H9 (cell line): ENCODE measurements at regions not wholly inside any gene's neighbourhood (a gene's known extent, or its start where the extent isn't known, plus 50 kb on each side); places are given as distances from the start of the nearest gene placed in this dataset.

Experiments used
- DNase-seq: peaks from one replicate; pipeline ENCODE4 v3.0.0-alpha.2; 2017
- H2AFZ ChIP-seq: one replicate; pipeline ENCODE4 v1.6.1; 2013; ENCODE audit warnings: mild to moderate bottlenecking, low read length, control low read depth, moderate library complexity
- H2AK5ac ChIP-seq: 2 replicates; pipeline ENCODE4 v1.6.1; 2013; ENCODE audit warnings: low read length, control low read depth, mixed read lengths; ENCODE audit not compliant: insufficient read length
- H2BK120ac ChIP-seq: one replicate; pipeline ENCODE4 v1.6.1; 2013; ENCODE audit warnings: low read depth, mild to moderate bottlenecking, low read length, control low read depth, inconsistent platforms; ENCODE audit not compliant: poor library complexity, severe bottlenecking
- H2BK12ac ChIP-seq: 2 replicates; pipeline ENCODE4 v1.6.1; 2013; ENCODE audit warnings: low read length, control low read depth, mixed read lengths, low read depth; ENCODE audit not compliant: insufficient read length
- H2BK15ac ChIP-seq: 2 replicates; pipeline ENCODE4 v1.6.1; 2013; ENCODE audit warnings: low read depth, low read length, control low read depth
- H2BK20ac ChIP-seq: one replicate; pipeline ENCODE4 v1.6.1; 2013; ENCODE audit warnings: low read depth, mild to moderate bottlenecking, low read length, control low read depth, inconsistent platforms; ENCODE audit not compliant: poor library complexity, severe bottlenecking
- H2BK5ac ChIP-seq: 2 replicates; pipeline ENCODE4 v1.6.1; 2013; ENCODE audit warnings: low read length, control low read depth, mixed read lengths; ENCODE audit not compliant: insufficient read length
- H3K14ac ChIP-seq: 2 replicates; pipeline ENCODE4 v1.6.1; 2013; ENCODE audit warnings: low read length, control low read depth; ENCODE audit not compliant: insufficient read depth
- H3K18ac ChIP-seq: 2 replicates; pipeline ENCODE4 v1.6.1; 2013; ENCODE audit warnings: low read depth, mild to moderate bottlenecking, mixed read lengths, low read length, control low read depth; ENCODE audit not compliant: insufficient read length
- H3K23ac ChIP-seq: 2 replicates; pipeline ENCODE4 v1.6.1; 2013; ENCODE audit warnings: low read length, control low read depth, mixed read lengths, low read depth; ENCODE audit not compliant: insufficient read length
- H3K23me2 ChIP-seq: 2 replicates; pipeline ENCODE4 v1.6.1; 2013; ENCODE audit warnings: low read depth, mild to moderate bottlenecking, mixed read lengths, low read length, control low read depth; ENCODE audit not compliant: insufficient read length, poor library complexity, severe bottlenecking
- H3K27ac ChIP-seq: 2 replicates; pipeline ENCODE4 v1.5.1; 2013; ENCODE audit warnings: low read length, control low read depth, mixed read lengths, low read depth; ENCODE audit not compliant: insufficient read length
- H3K27me3 ChIP-seq: 2 replicates; pipeline ENCODE4 v1.6.1; 2013; ENCODE audit warnings: low read length, control low read depth, inconsistent platforms; ENCODE audit not compliant: insufficient read depth
- H3K4ac ChIP-seq: 2 replicates; pipeline ENCODE4 v1.6.1; 2013; ENCODE audit warnings: low read depth, mild to moderate bottlenecking, control low read depth, inconsistent platforms, low read length, moderate library complexity
- H3K4me1 ChIP-seq: 2 replicates; pipeline ENCODE4 v1.6.1; 2013; ENCODE audit warnings: low read length, control low read depth, inconsistent platforms; ENCODE audit not compliant: insufficient read depth
- H3K4me2 ChIP-seq: 2 replicates; pipeline ENCODE4 v1.6.1; 2013; ENCODE audit warnings: low read length, control low read depth, mixed read lengths; ENCODE audit not compliant: insufficient read length, insufficient read depth
- H3K56ac ChIP-seq: 2 replicates; pipeline ENCODE4 v1.6.1; 2013; ENCODE audit warnings: low read depth, mild to moderate bottlenecking, mixed read lengths, low read length, control low read depth; ENCODE audit not compliant: insufficient read length
- H3K79me1 ChIP-seq: 2 replicates; pipeline ENCODE4 v1.6.1; 2013; ENCODE audit warnings: low read depth, mild to moderate bottlenecking, moderate library complexity, low read length, control low read depth, inconsistent platforms; ENCODE audit not compliant: insufficient read depth, poor library complexity, severe bottlenecking
- H3K79me2 ChIP-seq: 2 replicates; pipeline ENCODE4 v1.6.1; 2013; ENCODE audit warnings: low read length, control low read depth, inconsistent platforms; ENCODE audit not compliant: insufficient read depth
- H3K9ac ChIP-seq: 2 replicates; pipeline ENCODE4 v1.6.1; 2013; ENCODE audit warnings: low read length, control low read depth, mixed read lengths; ENCODE audit not compliant: insufficient read length; ENCODE audit errors: extremely low read depth
- H3K9me3 ChIP-seq: one replicate; pipeline ENCODE4 v1.6.1; 2013; ENCODE audit warnings: low read depth, low read length, inconsistent platforms; ENCODE audit not compliant: control insufficient read depth
- H3T11ph ChIP-seq: one replicate; pipeline ENCODE4 v1.6.1; 2013; ENCODE audit warnings: mild to moderate bottlenecking, low read length, control low read depth, inconsistent platforms
- H4K20me1 ChIP-seq: one replicate; pipeline ENCODE4 v1.6.1; 2013; ENCODE audit not compliant: control insufficient read depth, insufficient read length, insufficient read depth
- H4K5ac ChIP-seq: 2 replicates; pipeline ENCODE4 v1.6.1; 2013; ENCODE audit warnings: low read depth, mild to moderate bottlenecking, mixed read lengths, low read length, control low read depth; ENCODE audit not compliant: insufficient read length
- H4K8ac ChIP-seq: replicated peaks from 2 replicates; pipeline ENCODE4 v1.6.1; 2013; ENCODE audit warnings: low read length, control low read depth, mixed read lengths, low read depth; ENCODE audit not compliant: insufficient read length
- H4K91ac ChIP-seq: 2 replicates; pipeline ENCODE4 v1.6.1; 2013; ENCODE audit warnings: low read depth, mild to moderate bottlenecking, moderate library complexity, mixed read lengths, low read length, control low read depth; ENCODE audit not compliant: insufficient read length
- H3K27ac Mint-ChIP-seq, 3 experiments: 2 replicates in 2 of 3; 3 replicates in 1 of 3; pipeline ENCODE4 v1.8.0; 2020 to 2021; ENCODE audit warnings: mixed read lengths in 3 of 3, mild to moderate bottlenecking in 1 of 3, moderate library complexity in 1 of 3
- H3K27me3 Mint-ChIP-seq: 2 replicates; pipeline ENCODE4 v1.8.0; 2021; ENCODE audit warnings: low read depth, mild to moderate bottlenecking, moderate library complexity, mixed read lengths
- H3K36me3 Mint-ChIP-seq, 3 experiments: 2 replicates in 2 of 3; 3 replicates in 1 of 3; pipeline ENCODE4 v1.8.0; 2020 to 2021; ENCODE audit warnings: low read depth in 3 of 3, mixed read lengths in 3 of 3; ENCODE audit not compliant: insufficient read depth in 1 of 3
- H3K4me1 Mint-ChIP-seq, 2 experiments: 2 replicates each; pipeline ENCODE4 v1.8.0; 2020; ENCODE audit warnings: mixed read lengths in 2 of 2
- H3K4me3 Mint-ChIP-seq, 2 experiments: 2 replicates in 1 of 2; 3 replicates in 1 of 2; pipeline ENCODE4 v1.8.0; 2020 to 2021; ENCODE audit warnings: mild to moderate bottlenecking in 2 of 2, mixed read lengths in 2 of 2, moderate library complexity in 1 of 2
- H3K9me3 Mint-ChIP-seq, 2 experiments: 2 replicates in 1 of 2; 3 replicates in 1 of 2; pipeline ENCODE4 v1.8.0; 2020; ENCODE audit warnings: mild to moderate bottlenecking in 2 of 2, mixed read lengths in 2 of 2, moderate library complexity in 1 of 2
- CTCF ChIP-seq: fragments of 200-600 bp; sonication (generic); conservative IDR thresholded peaks from 3 replicates; pipeline ENCODE4 v1.8.0; 2021; ENCODE audit warnings: antibody characterized with exemption, mild to moderate bottlenecking
- WGBS: extraction: QIAGEN DNeasy Blood & Tissue Kit; methylation state at CpG from one replicate; pipeline ENCODE4 v1.1.7; 2013; ENCODE audit warnings: missing lambda C conversion rate, low lambda C conversion rate, mixed read lengths; ENCODE audit not compliant: insufficient read length; ENCODE audit errors: extremely low coverage; 5-methylcytosine and 5-hydroxymethylcytosine counted together

DNA sequence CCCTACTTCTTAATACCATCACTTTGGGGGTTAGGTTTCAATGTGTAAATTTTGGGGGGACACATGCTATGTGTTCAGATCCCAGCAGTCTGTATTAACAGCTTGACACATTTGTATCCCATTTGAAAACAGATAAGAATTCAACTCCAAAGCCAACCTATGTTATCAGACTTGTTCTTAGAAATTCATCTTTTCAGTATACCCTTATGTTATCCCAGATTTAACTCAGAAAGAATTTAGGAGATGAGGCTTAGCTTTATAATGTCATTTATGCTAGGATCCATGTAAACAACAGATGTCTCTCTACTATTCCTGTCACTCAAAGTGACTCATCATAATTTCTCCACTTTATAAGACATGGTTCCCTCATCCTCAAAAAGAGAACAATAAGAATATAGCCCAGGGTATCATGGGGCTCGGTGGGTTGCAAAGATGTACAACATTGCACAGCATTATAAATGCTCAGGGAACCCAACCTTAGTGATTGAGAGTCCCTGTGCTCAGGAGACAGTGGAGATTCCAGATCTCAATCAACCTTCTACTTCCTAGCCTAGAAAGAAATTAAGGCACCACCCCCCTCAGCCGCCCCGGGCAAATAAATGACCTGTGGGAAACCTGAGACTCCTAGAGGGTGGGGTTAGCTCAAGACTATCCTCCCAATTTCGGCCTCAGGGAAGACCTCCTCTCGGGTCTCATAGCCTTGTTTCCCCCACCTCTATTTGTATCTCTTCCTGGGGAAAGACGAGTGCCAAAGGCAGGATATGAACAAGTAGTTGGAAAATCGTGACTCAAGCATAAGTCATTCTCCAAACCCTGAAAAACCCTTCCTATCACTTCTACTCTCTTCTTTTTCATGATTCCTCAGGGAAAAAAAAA, 265.1 kb upstream of the CAMK1G start:
- no peaks in the 10 kb centered on the region for H3K23me2 ChIP-seq
- no peak overlapping the region for H2BK12ac ChIP-seq
- no peak overlapping the region for H2BK20ac ChIP-seq
- Mint-ChIP-seq H3K4me1 (peaks cover 8 to 13% of the 10 kb centered on the region in 2 experiments), H3K27me3 (peaks cover 2% of the 10 kb centered on the region; the same call in 1 of the 2 replicates), H3K4me3 (no peak overlapping the region), H3K36me3 (peaks cover 0 to 2% (median 0%) of the 10 kb centered on the region in 3 experiments; a peak in 1 of 7 replicates), H3K9me3 (peaks cover 0 to 2% of the 10 kb centered on the region in 2 experiments; a peak in 2 of 5 replicates), H3K27ac (no peak overlapping the region)
- H3K27ac ChIP-seq: no peak overlapping the region
- DNase-seq: no peak
- no peak overlapping the region for H2BK120ac ChIP-seq
- H4K5ac ChIP-seq: no peak overlapping the region
- H3K4me1 ChIP-seq: no peaks in the 10 kb centered on the region
- H3K4me2 ChIP-seq: no peak overlapping the region
- H3K79me1 ChIP-seq: no peaks in the 10 kb centered on the region
- H3K18ac ChIP-seq: no peak overlapping the region
- no peak overlapping the region for H3K9ac ChIP-seq
- no peaks in the 10 kb centered on the region for H3K79me2 ChIP-seq
- H3K4ac ChIP-seq: no peak overlapping the region
- no peaks in the 10 kb centered on the region for H3K27me3 ChIP-seq
- TF ChIP-seq CTCF: no peak
- no peak overlapping the region for H2BK15ac ChIP-seq
- H4K91ac ChIP-seq: no peak overlapping the region
- no peaks in the 10 kb centered on the region for H4K20me1 ChIP-seq
- no peaks in the 10 kb centered on the region for H3K9me3 ChIP-seq
- H3T11ph ChIP-seq: no peak overlapping the region
- H2BK5ac ChIP-seq: no peak overlapping the region
- H3K56ac ChIP-seq: no peak overlapping the region
- no peak overlapping the region for H4K8ac ChIP-seq
- no peak overlapping the region for H2AK5ac ChIP-seq
- H3K14ac ChIP-seq: no peak overlapping the region
- H3K23ac ChIP-seq: no peak overlapping the region
- WGBS: no CpG with 5 or more reads among the region's 7 CpGs
- no peak overlapping the region for H2AFZ ChIP-seq
